Urinary bladder (tissue), 3 donors: ENCODE measurements at regions not wholly inside any gene's neighbourhood (a gene's known extent, or its start where the extent isn't known, plus 50 kb on each side); places are given as distances from the start of the nearest gene placed in this dataset.

Source experiments
- DNase-seq: peaks from one replicate; pipeline ENCODE4 v3.0.0-alpha.2; 2015; ENCODE audit errors: extremely low spot score
- H3K27ac ChIP-seq: one replicate; pipeline ENCODE4 v1.5.1; 2013; ENCODE audit warnings: low read depth, mild to moderate bottlenecking, moderate library complexity
- H3K36me3 ChIP-seq: one replicate; pipeline ENCODE4 v1.6.1; 2013; ENCODE audit warnings: mild to moderate bottlenecking, moderate library complexity; ENCODE audit not compliant: insufficient read depth
- H3K4me1 ChIP-seq: one replicate; pipeline ENCODE4 v1.6.1; 2013; ENCODE audit warnings: mild to moderate bottlenecking, moderate library complexity; ENCODE audit not compliant: insufficient read depth
- H3K4me3 ChIP-seq: one replicate; pipeline ENCODE4 v1.5.1; 2013; ENCODE audit warnings: low read depth, low read length
- WGBS: extraction: QIAGEN DNeasy Blood & Tissue Kit; methylation state at CpG from one replicate; pipeline ENCODE4 v1.1.7; 2013; 5-methylcytosine and 5-hydroxymethylcytosine counted together
- donor health status: healthy with polysubstance abuse.
- donor health status: healthy.

- Histone ChIP-seq H3K4me1 (no peaks in the 10 kb centered on the region), H3K36me3 (peaks cover 2% of the 10 kb centered on the region), H3K4me3 (no peak overlapping the region), H3K27ac (no peak overlapping the region)
- DNase-seq = no peak
These were observed 241.6 kb downstream of the CDCA7 start for GRCh38 chr2:173596244-173596643.

- no peak overlapping the region for H3K4me3 ChIP-seq
- no peak overlapping the region for H3K27ac ChIP-seq
- no peak for DNase-seq
- H3K4me1 ChIP-seq = no peaks in the 10 kb centered on the region
- H3K36me3 ChIP-seq = peaks cover 2% of the 10 kb centered on the region
These were observed 243.9 kb downstream of the CDCA7 start for GRCh38 chr2:173598525-173598924.

DNA sequence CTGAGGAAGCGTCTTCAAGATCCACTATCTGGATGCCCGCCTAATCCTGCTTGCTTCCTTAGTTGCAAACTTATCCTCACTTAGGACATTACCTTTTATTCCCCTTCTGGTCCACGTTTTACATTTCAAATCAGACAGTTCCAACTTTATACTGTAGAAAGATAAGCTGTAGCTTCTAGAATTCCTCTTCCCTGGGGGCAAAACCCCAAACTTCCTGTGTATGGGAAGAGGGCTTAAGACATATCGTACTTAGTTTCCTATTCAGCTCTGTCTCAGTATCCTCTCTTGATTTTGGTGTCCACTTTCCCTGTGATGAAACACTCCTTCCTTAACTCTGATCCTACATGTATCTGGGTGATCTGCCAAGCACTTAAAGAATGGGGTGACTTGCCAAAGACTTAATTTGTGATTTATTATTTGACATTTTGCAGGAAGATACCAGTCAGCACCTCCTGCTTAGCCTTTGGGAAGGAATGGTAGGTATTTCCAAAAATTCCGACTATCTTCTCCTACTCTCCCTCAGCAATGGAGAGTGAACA is 245.2 kb downstream of the CDCA7 start:
- DNase-seq = no peak
- Histone ChIP-seq H3K27ac (no peak overlapping the region), H3K4me3 (no peak overlapping the region), H3K36me3 (peaks cover 2% of the 10 kb centered on the region), H3K4me1 (no peaks in the 10 kb centered on the region)
- 70% methylated on average over 5 of the region's 5 CpGs for WGBS

GRCh38 chr2:173602153-173602795 is 247.6 kb downstream of the CDCA7 start:
- H3K4me1 ChIP-seq = no peaks in the 10 kb centered on the region
- 93% methylated on average over 6 of the region's 6 CpGs for WGBS
- H3K4me3 ChIP-seq = no peak overlapping the region
- no peak for DNase-seq
- H3K36me3 ChIP-seq = peaks cover 2% of the 10 kb centered on the region
- H3K27ac ChIP-seq = no peak overlapping the region

DNA sequence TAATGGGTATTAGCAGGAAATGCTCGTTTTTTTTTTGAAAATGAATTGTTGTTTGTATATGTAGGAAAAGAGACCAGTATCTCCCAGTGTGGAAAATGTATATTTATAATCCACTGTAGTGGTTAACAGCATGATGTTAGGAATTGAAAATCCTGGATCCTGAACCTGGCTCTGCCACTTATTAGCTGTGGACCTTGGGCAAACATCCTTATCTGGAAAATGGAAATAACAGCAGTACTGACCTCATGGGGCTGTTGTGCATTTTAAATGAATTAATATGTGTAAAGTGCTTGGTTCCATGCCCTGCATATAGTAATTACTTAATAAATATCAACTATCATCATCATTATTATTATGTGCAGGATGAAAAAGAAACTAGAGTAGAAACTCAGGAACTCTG is 251.3 kb downstream of the CDCA7 start:
- no peaks in the 10 kb centered on the region for H3K36me3 ChIP-seq
- no peaks in the 10 kb centered on the region for H3K4me1 ChIP-seq
- DNase-seq = no peak
- no peak overlapping the region for H3K4me3 ChIP-seq
- 46% methylated on average over 1 of the region's 1 CpG for WGBS
- H3K27ac ChIP-seq = no peak overlapping the region

DNA sequence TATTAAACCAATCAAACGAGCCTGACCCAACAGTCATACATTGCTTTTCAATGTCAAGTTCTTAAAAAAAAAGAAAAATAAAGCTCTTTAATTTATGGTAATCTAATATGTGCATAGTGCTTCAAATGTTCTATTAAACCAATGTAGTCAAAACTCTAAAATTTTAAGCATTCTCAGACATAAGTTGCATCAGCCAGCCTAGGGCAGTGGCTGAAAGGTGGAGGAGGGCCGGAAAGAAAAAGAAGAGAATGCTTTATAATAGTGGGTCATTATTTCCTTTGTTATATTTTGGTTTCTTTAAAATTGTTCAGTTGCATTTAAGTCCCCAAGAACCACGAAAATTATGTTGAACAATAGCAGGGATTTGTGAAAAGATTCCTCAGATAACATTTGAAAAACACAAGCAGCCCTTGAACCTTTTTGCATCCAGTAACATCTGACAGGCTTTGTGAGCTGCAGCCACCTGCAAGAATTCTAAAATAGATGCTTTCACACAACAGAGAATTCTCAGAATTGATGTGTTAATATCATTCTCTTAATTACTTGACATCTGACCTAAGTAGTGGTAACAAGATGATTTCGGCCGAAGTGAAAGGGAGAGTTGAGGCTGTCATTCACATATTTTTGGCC is 252.1 kb downstream of the CDCA7 start:
- Histone ChIP-seq H3K4me3 (no peak overlapping the region), H3K4me1 (no peaks in the 10 kb centered on the region), H3K27ac (no peak overlapping the region), H3K36me3 (no peaks in the 10 kb centered on the region)
- WGBS = 76% methylated on average over 5 of the region's 5 CpGs
- no peak for DNase-seq

- Histone ChIP-seq H3K4me1 (no peaks in the 10 kb centered on the region), H3K36me3 (no peaks in the 10 kb centered on the region), H3K4me3 (no peak overlapping the region), H3K27ac (no peak overlapping the region)
- WGBS = 55% methylated on average over 7 of the region's 7 CpGs
- DNase-seq = no peak
These were observed 253.1 kb downstream of the CDCA7 start for GRCh38 chr2:173607606-173608311.

GRCh38 chr2:173611121-173611520 is 256.4 kb downstream of the CDCA7 start:
- Histone ChIP-seq H3K27ac (no peak overlapping the region), H3K36me3 (no peaks in the 10 kb centered on the region), H3K4me1 (no peaks in the 10 kb centered on the region), H3K4me3 (no peak overlapping the region)
- DNase-seq = no peak
- 79% methylated on average over 5 of the region's 5 CpGs for WGBS

DNA sequence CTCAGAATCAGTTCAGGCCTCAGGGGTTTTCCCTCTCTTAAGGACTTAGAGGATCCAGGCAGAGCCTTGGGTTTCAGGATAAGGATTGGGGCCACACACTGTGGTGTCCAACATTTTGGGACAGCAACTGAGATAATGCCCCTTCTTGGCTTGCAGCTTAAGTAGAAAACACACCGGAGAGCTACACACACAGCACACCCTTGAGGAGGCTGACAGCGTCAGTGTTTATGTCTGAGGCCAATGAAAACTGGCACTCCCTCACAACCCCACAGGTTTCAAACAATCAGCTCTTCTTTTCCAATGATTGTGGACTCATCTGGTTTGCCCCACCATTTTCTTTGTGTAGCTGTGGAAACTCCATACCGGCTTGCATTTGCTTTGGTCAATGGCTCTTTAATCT is 257.7 kb downstream of the CDCA7 start:
- H3K4me3 ChIP-seq = no peak overlapping the region
- WGBS = 85% methylated on average over 3 of the region's 3 CpGs
- DNase-seq = no peak
- no peak overlapping the region for H3K27ac ChIP-seq
- H3K36me3 ChIP-seq = no peaks in the 10 kb centered on the region
- H3K4me1 ChIP-seq = no peaks in the 10 kb centered on the region

- H3K4me1 ChIP-seq = no peaks in the 10 kb centered on the region
- H3K36me3 ChIP-seq = no peaks in the 10 kb centered on the region
- no peak for DNase-seq
- 78% methylated on average over 5 of the region's 5 CpGs for WGBS
- no peak overlapping the region for H3K27ac ChIP-seq
- no peak overlapping the region for H3K4me3 ChIP-seq
These were observed 258.7 kb downstream of the CDCA7 start for GRCh38 chr2:173613386-173613785.

DNA sequence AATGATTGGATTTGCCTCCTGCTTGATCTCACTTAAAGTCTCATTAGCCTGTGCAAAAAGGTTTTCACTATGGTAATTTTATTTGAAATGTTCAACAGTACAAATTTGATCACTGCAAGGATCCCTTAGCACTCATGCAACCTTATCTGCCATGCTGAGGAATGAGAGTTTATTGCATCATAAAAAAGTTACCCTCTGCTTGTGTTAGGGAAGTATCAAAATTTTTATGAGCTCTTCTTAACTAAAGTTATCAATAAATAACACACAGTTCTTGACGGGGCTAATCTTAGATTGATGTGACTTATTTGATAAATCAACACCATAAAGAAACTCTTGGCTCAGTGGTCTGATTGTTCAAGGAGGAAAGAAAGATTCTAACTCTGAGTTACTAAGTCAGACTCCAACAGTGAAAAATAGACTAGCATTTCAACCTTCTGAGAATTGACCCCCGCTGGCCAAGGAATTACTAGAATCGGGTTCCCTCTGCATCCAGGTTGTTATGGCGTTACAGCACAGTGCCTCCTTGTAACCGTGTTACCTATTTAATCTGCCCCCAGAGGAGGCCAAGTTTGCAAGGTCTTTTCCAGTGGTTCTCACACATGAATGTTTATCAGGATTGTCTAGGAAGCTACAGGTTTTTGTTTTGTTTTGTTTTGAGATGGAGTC is 259.7 kb downstream of the CDCA7 start:
- WGBS = 45% methylated on average over 5 of the region's 5 CpGs
- DNase-seq = no peak
- no peaks in the 10 kb centered on the region for H3K4me1 ChIP-seq
- no peak overlapping the region for H3K27ac ChIP-seq
- H3K36me3 ChIP-seq = no peaks in the 10 kb centered on the region
- H3K4me3 ChIP-seq = no peak overlapping the region

DNA sequence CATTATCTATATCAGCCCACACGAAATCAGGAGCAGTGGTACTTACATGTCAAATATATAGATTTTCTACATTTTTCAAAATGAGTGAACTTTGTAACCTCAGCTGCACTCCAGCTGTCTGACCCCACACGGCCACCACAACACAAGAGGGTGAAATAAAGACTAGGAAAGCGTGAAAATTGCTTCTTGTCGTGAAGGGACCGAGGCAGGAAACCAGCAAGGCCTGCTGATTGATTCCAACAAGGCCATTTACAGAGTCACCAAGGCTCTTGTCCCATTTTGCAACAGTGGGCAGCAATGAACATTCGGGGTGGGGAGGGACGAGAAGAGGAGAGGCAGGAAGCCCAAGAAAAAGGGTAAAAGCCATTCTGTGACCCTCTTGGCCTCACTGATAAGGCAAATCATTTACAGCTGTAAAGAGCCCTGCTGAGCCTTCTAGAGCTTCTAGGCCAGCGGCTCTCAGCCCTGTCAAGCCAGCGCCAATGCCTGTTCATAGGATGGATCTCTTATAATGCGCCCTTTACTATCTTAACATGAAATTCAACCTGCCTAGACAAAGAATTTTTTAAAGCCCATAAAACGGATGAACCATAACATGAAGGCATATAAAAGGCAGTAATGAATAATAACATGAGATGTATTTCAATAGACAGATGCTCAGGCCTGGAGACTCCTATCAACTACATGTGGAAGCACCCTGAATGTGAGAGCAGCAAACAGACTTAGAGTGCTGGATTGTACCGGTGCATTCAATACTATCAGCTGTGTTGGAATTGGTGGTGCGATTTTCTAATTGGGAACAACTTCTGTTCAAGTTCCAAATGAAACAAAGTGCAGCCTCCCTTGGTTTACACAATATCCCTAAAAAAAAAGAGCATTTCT is 269.0 kb downstream of the CDCA7 start:
- 69% methylated on average over 13 of the region's 13 CpGs for WGBS
- H3K4me3 ChIP-seq = no peak overlapping the region
- no peak for DNase-seq
- no peak overlapping the region for H3K27ac ChIP-seq
- no peaks in the 10 kb centered on the region for H3K36me3 ChIP-seq
- no peaks in the 10 kb centered on the region for H3K4me1 ChIP-seq

GRCh38 chr2:173625315-173625714 is 270.6 kb downstream of the CDCA7 start:
- no peak overlapping the region for H3K27ac ChIP-seq
- no peaks in the 10 kb centered on the region for H3K4me1 ChIP-seq
- WGBS = 96% methylated on average over 11 of the region's 11 CpGs
- DNase-seq = no peak
- H3K4me3 ChIP-seq = no peak overlapping the region
- no peaks in the 10 kb centered on the region for H3K36me3 ChIP-seq
